Endothelial cell (in vitro differentiated cells): ENCODE measurements at regions not wholly inside any gene's neighbourhood (a gene's known extent, or its start where the extent isn't known, plus 50 kb on each side); places are given as distances from the start of the nearest gene placed in this dataset.

Experiments
- DNase-seq: peaks from one replicate; pipeline ENCODE4 v3.0.0; 2021; ENCODE audit warnings: low spot score
- H3K27ac Mint-ChIP-seq: one replicate; pipeline ENCODE4 v1.8.0; 2021; ENCODE audit warnings: mixed read lengths, inconsistent platforms; ENCODE audit not compliant: unreplicated experiment
- H3K27me3 Mint-ChIP-seq: one replicate; pipeline ENCODE4 v1.8.0; 2021; ENCODE audit warnings: mild to moderate bottlenecking, moderate library complexity, mixed read lengths, inconsistent platforms; ENCODE audit not compliant: unreplicated experiment
- H3K36me3 Mint-ChIP-seq: one replicate; pipeline ENCODE4 v1.8.0; 2021; ENCODE audit warnings: mild to moderate bottlenecking, low read depth, mixed read lengths, inconsistent platforms; ENCODE audit not compliant: unreplicated experiment
- H3K4me1 Mint-ChIP-seq: one replicate; pipeline ENCODE4 v1.8.0; 2021; ENCODE audit warnings: mild to moderate bottlenecking, mixed read lengths, inconsistent platforms; ENCODE audit not compliant: unreplicated experiment
- H3K4me3 Mint-ChIP-seq: one replicate; pipeline ENCODE4 v1.8.0; 2021; ENCODE audit warnings: mild to moderate bottlenecking, mixed read lengths, inconsistent platforms; ENCODE audit not compliant: unreplicated experiment
- H3K9me3 Mint-ChIP-seq: one replicate; pipeline ENCODE4 v1.8.0; 2021; ENCODE audit warnings: mixed read lengths, inconsistent platforms; ENCODE audit not compliant: unreplicated experiment
- CTCF ChIP-seq: fragments of 200-600 bp; sonication (generic); IDR thresholded peaks from one replicate; pipeline ENCODE4 v1.5.0; 2021; ENCODE audit warnings: antibody characterized with exemption; ENCODE audit not compliant: unreplicated experiment

GRCh38 chrX:145178268-145178667 is 69.0 kb upstream of the SPANXN1 start:
- no peaks in the 10 kb centered on the region for H3K36me3 Mint-ChIP-seq
- no peaks in the 10 kb centered on the region for H3K27me3 Mint-ChIP-seq
- no peaks in the 10 kb centered on the region for H3K9me3 Mint-ChIP-seq
- no peak overlapping the region for H3K27ac Mint-ChIP-seq
- H3K4me3 Mint-ChIP-seq = no peak overlapping the region
- no peak for DNase-seq
- TF ChIP-seq CTCF = no peak
- H3K4me1 Mint-ChIP-seq = no peaks in the 10 kb centered on the region

GRCh38 chrX:145190801-145191389 is 56.4 kb upstream of the SPANXN1 start:
- peak; percentile 46 for TF ChIP-seq CTCF
- Mint-ChIP-seq H3K36me3 (no peaks in the 10 kb centered on the region), H3K4me3 (no peak overlapping the region), H3K27ac (no peak overlapping the region), H3K9me3 (peaks cover 9% of the 10 kb centered on the region), H3K4me1 (no peaks in the 10 kb centered on the region), H3K27me3 (no peaks in the 10 kb centered on the region)
- DNase-seq = no peak
